ENCODE measurements at regions not wholly inside any gene's neighbourhood (a gene's known extent, or its start where the extent isn't known, plus 50 kb on each side); places are given as distances from the start of the nearest gene placed in this dataset.
"Not testable (repeated sequence)": the region's sequence is repeated elsewhere in the genome, so short reads cannot be mapped to it uniquely, and the experiment has no call there.

DNA sequence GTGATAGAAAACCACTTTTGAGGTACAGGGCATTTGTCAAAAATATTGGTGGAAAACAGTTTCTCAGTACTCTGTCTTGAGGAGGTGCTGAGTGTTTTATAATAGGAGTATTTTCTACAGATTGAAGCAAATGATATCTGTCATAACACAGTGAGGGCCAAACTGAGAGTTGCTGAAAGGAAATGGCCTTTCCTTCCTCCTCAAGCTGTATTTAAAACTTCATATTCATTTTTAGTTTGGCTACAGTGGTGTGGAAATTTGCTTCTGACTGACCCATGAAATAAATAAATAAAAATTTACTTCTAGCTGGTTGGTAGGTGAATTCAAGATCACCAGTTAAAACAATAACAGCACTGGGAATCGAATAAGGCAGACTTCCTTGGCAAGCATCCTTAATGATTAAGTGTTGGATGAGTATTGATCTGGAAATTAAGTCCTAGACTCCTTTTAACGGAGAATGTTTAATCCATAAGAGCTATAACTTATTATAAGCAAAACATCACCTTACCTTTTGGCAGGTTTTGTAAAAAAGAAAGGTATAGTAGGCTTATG lies 828.6 kb upstream of the CITED2 start:
- no peak for DNase-seq

DNA sequence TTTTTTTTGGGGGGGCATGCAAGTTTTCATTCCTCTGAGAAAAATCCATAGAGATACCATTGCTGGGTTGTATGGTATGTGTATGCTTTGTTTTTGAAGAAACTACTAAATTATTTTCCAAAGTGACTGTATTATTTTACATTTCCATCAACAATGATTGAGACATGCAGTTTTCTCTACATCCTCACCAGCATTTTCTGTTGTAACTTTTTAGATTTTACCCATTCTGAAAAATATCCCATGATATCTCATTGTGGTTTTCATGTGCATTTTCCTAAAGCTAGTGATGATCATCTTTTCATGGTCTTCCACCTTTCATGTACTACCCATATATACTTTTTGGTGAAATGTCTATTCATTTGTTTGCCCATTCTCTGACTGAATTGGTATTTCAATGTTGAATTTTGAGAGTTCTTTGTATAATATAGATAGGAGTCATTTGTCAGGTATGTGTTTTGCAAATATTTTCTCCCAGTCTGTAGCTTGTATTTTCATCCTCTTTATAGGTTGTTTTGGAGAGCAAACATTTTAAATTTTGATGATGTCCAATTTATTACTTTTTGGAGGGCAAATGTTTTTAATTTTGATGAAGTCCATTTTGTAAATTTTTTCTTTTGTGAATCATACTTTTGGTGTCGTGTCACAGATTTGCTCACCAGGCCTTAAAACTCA lies 827.5 kb upstream of the CITED2 start:
- DNase-seq = no peak

DNA sequence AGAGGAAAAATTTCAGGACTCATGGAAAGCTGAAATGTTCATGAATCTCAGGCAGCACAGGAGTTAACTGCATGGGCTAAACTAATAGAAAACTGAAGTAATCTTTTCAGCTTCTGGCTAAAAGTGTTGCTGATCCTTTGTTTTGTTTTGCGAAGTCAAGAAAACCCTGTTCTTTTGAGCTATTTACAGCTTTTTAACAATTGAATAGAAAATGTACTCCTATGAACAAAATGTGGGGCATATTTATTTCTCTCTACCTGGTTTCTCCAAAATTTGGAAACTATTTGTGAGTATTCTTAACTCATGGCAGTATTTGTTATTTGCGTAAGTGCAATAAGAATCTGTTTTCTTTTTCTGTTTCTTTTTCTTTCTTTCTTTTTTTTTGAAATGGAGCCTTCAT lies 818.8 kb upstream of the CITED2 start:
- no peak for DNase-seq

- DNase-seq = no peak
These were observed 817.6 kb upstream of the CITED2 start for GRCh38 chr6:140192018-140192417.

DNA sequence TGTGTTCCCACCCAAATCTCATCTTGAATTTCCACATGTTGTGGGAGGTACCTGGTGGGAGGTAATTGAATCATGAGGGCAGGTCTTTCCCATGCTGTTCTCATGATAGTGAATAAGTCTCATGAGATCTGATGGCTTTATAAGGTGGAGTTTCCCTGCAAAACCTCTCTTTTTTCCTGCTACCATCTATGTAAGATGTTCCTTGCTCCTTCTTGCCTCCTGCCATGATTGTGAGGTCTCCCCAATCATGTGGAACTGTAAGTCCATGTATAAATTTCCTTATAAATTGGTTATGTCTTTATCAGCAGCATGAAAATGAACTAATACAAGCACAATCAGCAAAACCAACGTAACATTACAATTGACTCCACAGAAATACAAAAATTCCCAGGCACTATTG lies 814.8 kb upstream of the CITED2 start:
- DNase-seq = not testable (repeated sequence)

DNA sequence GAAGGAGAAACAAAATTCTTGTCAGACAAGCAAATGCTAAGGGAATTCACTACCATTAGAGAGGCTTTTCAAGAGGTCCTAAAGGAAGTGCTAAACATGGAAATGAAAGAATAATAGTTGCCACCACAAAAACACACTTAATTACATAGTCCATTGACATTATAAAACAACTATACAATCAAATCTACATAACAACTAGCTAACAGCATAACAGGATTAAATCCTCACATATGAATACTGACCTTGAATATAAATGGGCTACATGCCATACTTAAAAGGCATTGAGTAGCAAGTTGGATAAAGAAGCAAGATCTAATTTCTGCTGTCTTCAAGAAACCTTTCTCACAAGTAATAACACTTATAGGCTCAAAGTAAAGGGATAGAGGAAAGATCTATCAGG lies 811.5 kb upstream of the CITED2 start:
- DNase-seq = no peak

DNA sequence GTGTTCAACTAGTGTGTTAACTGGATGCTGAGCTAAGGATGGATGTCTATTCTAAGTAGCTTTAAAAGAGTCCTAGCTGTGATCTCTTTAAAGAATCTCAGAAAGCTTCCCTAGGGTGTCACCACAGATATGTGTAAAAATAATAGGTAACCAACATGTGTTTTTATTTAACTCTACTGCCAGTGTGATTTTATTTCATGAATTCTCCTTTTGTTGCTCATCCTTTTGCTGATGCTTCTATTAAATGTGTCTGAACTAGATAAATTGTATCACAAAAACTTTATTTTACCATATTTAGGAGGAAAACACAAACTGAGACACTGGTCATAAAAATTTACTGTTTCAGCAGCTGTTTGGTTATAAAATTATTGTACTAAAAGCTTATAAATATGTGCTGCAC lies 809.4 kb upstream of the CITED2 start:
- DNase-seq = no peak

DNA sequence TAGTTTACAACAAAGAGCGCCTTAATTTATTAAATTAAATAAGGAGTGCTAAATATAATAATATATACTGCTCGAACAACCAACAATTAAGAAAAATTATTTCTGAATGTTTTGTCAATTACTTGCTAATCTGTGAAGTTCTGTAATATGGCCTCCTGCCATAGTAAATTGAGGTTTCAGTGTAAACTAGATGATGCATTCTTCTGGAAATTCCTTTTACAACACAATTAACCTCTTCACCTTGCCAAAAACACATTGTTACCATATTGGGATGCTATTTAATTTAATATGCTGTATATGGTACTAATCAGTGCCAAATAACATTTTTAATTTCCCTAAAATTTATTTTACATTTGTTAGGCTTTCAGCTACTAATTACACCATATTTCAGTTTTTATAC lies 808.4 kb upstream of the CITED2 start:
- no peak for DNase-seq

DNA sequence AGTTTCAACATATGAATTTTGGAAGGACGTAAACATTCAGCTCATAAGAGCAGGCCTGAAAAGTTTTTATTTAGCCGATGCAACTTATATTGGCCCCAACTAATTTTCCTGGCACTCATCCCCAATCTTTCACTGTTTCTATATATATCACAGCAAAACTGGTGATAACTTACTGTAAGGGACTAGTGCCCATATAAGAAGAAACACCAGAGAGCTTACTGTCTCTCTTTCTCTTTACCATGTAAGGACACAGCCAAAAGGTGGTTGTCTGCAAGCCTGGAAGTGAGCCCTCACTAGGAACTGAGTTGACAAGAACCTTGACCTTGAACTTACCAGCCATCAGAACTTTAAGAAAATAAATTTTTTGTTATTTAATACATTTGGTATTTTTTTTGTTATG lies 807.4 kb upstream of the CITED2 start:
- DNase-seq = no peak

GRCh38 chr6:140180306-140180705 lies 805.9 kb upstream of the CITED2 start:
- no peak for DNase-seq

DNA sequence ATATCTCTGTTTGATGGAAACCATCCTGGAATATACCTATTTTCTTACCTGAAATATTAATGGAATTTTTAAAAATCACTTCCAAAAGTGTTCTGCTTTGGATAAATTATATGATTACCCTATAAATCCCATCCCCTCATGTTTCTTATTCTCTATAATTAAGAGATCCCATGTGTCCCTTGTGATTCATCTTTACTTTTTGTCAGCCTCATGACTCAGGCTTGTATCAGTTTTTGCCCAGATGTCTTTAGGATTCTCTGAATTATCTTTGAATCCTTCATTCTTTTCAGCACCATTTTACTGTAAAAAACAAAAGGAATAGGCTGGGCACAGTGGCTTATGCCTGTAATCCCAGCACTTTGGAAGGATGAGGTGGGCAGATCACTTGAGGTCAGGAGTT lies 804.5 kb upstream of the CITED2 start:
- no peak for DNase-seq

GRCh38 chr6:140178520-140178919 lies 804.1 kb upstream of the CITED2 start:
- no peak for DNase-seq

- no peak for DNase-seq
These were observed 801.9 kb upstream of the CITED2 start for GRCh38 chr6:140176306-140176705.

GRCh38 chr6:140175486-140175885 lies 801.0 kb upstream of the CITED2 start:
- no peak for DNase-seq

- no peak for DNase-seq
These were observed 800.1 kb upstream of the CITED2 start for GRCh38 chr6:140174524-140174923.

DNA sequence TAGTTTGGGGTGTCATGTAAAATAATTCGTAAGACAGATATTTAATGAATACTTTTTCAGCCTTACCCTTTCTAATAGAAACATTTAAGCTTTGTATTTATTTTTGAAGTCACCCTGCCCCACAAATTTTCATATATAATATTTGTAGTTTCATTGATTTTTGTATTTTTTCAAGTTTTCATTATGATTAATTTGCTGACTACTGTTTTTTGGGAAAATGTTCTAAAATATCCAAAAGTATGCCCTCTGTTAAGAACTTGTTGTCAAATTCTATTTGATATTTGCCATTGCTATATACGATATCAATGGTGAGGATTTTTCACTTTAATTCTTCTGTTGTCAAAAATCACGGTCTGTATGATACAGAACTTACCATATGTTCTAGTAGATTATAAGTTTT lies 793.9 kb upstream of the CITED2 start:
- no peak for DNase-seq

GRCh38 chr6:140160909-140161308 lies 786.5 kb upstream of the CITED2 start:
- no peak for DNase-seq

DNA sequence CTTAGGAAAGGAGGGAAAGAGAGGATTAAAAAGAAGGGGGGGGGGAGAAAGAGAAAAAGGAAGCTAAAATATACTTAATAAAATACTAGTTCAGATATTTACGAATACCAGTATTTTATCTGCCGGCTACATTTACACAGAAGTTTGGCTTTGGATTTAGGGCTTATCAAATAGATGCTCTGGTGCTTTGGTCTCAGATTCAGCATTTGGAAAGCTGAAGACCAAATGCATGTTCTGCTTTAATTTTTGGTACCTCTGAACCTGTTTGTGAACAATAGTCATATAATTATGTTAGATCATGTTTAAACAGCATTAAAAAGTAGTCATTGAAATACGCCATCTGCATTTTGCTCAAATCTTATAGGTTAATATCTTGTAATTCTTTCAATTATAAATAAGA lies 786.0 kb upstream of the CITED2 start:
- no peak for DNase-seq

- no peak for DNase-seq
These were observed 781.7 kb upstream of the CITED2 start for GRCh38 chr6:140156131-140156530.

DNA sequence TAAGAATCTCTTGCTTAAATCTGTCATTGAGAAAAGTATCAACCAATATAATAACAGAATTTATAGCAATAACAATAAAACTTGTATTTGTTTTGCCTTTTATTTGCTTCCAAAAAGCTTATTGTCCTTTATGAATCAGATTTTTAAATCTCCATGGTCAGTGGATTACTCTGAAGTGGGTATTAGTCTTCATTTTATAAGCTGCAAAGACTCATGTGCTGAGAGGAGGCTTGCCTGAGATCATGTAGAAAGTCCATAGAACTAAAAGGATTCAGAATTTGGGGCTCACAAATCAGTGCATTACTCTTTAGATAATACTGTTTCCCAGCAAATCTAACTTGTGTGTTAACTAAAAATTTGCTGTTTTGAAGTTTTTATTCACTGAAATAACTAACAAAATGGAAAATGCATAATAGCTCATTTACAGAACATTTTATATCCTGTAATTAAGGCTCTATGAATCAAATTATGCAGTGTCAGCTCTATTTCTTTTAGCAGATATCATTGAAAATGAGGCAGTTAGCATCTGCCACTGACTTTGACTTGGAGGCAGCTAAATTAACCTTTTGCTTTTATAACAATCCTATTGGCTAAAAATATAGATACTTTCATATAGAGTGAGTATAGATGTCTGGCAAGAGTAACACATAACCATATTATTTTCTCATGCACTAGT lies 781.1 kb upstream of the CITED2 start:
- DNase-seq = no peak

- DNase-seq = no peak
These were observed 779.3 kb upstream of the CITED2 start for GRCh38 chr6:140153703-140154102.

- DNase-seq = not testable (repeated sequence)
These were observed 773.7 kb upstream of the CITED2 start for GRCh38 chr6:140147825-140148814.

- no peak for DNase-seq
These were observed 766.4 kb upstream of the CITED2 start for GRCh38 chr6:140140891-140141290.
